NCI-H2081 (cell line): ENCODE measurements at regions not wholly inside any gene's neighbourhood (a gene's known extent, or its start where the extent isn't known, plus 50 kb on each side); places are given as distances from the start of the nearest gene placed in this dataset.
A peak's percentile ranks its signal among the peaks of the same experiment; 100 is the strongest.
"Not testable (repeated sequence)": the region's sequence is repeated elsewhere in the genome, so short reads cannot be mapped to it uniquely, and the experiment has no call there.

Source experiments
- DNase-seq, 2 experiments: peaks; one replicate each; lab custom pipeline; 2025; lab: John Stamatoyannopoulos, UW

- no peak for DNase-seq
Measured at GRCh38 chr9:96064826-96065481, 189.5 kb downstream of the ERCC6L2 start.

DNA sequence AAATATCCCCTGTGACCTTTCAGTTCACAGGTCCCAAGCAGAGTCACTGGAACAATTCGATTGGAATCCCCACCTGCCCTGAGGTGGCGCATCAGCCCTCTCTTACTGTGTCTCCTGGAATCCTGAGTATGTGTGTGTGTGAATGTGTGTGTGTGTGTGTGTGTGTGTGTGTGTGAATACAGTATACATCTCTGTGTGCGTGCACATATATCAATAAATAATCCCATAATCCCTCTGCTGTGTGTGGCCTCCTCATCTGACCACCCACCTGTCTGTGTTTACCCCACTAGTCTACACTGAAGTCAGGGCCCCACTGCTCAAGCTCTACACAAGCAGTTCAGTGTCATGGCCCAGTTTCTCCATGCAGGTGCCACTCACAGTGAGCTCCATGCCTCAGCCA lies 187.4 kb downstream of the ERCC6L2 start:
- no peak for DNase-seq

DNA sequence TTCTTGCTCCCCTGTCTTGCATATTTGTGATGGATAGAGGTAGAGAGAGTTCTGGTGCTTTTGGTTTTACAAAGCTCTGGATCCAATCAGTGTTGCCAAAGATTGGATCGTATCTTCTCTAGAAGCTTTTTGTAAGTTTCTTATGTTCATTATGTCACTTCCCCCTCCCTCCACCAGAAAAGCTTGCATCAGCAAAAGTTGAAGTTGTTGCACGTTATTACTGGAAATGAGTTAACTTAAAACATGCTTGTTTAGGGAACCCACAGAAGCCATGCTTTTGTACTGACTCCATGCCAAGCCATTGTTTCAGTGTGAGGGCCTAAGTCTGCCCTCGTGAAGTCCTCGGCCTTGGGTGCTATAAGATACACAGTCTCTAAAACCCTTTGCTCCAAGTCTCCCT lies 186.5 kb downstream of the ERCC6L2 start:
- no peak for DNase-seq

DNA sequence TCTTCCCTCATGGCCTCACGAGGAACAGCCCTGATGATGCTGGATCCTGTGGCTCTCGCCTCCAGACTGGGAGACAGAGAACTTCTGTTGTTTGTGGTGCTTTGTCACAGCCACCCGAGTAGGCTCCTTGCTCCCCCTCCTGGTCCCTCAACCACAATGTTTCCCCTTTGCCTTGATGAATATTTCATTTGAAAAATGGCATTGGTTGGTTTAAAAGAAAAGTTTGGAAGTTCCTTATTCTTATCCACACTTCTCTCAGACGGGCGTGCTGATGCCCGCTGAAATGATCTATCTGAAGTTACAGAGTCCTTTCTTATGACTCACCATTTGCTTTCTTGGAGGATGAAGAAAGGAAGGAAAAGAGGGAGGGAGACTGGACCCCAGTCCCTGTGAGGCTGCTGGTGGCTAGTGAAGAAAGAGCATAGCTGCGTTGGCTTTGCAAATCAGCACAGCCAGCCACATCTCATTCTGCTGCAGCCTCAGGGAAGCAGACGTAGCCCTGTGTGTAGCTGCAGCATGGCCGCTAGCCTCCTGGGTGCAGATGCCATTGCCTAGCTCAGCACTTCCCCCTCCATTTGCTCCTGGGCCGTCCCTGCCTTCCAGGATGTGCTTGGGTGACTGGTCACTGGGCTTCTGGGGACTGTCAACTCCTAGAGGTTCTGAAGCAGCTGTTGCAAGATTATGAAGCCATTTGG lies 185.9 kb downstream of the ERCC6L2 start:
- peak; percentile 32 to 56 for DNase-seq

DNA sequence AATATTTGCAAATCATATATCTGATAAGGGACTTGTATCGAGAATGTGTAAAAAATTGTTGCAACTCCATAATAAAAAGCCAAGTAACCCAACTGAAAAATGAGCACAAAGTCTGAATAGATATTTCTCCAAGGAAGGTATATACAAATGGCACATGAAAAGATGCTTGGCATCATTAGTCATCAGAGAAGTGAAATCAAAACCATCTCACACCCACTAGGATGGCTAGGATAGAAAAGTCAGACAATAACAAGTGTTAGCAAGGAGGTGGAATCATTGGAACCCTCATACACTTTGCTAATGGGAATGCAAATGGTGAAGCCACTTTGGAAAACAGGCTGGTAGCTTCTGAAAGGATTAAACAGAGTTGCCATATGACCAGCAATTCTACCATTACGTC lies 182.7 kb downstream of the ERCC6L2 start:
- no peak for DNase-seq

- DNase-seq: no peak
Measured at GRCh38 chr9:96057155-96057554, 181.7 kb downstream of the ERCC6L2 start.

DNA sequence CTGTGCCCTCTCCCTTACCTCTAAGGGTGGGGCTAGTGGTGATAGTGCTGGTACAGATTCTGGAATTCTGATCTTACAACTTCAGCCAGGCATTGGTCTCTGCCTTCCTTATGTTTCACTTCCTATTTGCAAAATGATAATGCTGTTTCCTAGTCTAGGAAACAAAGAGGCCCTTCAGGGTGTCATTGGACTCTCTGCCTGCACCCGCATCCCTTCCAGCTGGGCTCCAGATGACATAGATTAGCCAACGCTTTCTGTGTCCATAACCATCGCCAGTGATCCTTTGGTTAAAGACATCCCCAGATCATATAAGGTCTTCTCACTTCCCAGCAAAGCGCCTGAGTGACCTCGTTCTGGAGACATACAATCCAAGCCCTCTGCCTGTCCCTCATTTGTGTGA lies 180.7 kb downstream of the ERCC6L2 start:
- no peak for DNase-seq

DNA sequence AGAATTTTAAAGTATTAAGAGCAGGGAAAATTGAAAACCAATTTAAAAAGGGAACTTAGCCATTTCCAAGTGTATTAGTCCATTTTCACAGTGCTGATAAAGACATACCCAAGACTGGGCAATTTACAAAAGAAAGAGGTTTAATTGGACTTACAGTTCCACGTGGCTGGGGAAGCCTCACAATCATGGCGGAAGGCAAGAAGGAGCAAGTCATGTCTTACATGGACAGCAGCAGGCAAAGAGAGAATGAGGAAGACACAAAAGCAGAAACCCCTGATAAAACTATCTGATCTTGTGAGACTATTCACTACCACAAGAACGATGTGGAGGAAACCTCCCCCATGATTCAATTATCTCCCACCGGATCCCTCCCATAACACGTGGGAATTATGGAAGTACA lies 178.8 kb downstream of the ERCC6L2 start:
- not testable (repeated sequence) for DNase-seq

- DNase-seq: no peak
Measured at GRCh38 chr9:96052686-96053085, 177.2 kb downstream of the ERCC6L2 start.

- DNase-seq: no peak
Measured at GRCh38 chr9:96051423-96051822, 175.9 kb downstream of the ERCC6L2 start.

DNA sequence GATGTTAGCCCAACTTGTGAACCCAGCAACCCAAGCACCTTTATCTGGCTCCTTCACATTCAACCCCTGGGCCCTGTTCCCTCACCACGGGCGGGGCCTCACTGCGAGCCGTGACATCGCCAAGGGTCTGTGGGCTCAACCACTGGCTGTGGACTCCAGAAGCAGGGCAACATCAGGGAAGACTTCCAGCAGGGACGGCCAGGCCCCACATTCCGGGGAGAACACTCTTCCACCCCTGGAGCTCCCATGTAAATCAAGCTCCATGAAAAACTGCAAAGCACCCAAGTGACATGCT lies 175.3 kb downstream of the ERCC6L2 start:
- no peak for DNase-seq

DNA sequence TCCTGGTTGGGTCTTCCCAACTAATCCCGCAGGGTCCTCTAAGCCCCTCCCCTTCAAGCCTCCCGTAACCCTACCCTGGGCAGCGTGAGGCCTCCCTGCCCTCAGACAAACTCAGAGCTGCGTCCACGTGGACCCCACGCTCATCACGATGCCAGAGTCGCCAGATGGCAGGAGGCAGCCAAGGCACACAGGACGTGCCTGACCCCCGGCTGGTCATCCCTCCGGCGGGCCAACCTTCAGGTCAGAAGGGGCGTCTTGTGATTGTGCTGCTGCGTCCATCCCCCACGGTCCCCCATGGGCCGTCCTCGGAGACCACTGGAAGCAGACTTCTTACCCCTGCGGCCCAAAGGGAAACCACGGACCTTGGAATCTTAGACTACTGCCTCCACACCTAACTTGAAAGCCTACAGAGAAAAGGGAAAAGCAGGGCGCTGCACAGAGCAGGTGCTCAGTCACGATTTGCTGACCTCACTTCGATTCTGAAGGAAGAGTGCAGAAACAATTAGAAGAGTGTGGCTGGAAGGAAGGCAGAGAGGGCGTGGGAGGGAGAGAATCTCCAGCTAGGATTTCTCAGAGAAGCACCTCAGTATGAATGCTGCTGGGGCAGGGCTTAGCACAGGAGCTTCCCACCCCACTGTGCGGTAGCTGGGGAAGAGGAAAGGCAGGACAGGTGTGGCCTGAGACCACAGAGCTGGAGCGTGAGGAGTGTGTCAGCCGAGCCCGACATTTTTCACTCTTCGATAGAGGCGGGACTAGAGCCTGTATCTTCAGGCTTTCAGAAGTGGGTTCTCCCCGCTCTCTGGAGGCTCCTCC lies 174.8 kb downstream of the ERCC6L2 start:
- DNase-seq: no peak

- no peak for DNase-seq
Measured at GRCh38 chr9:96048956-96049831, 173.7 kb downstream of the ERCC6L2 start.

DNA sequence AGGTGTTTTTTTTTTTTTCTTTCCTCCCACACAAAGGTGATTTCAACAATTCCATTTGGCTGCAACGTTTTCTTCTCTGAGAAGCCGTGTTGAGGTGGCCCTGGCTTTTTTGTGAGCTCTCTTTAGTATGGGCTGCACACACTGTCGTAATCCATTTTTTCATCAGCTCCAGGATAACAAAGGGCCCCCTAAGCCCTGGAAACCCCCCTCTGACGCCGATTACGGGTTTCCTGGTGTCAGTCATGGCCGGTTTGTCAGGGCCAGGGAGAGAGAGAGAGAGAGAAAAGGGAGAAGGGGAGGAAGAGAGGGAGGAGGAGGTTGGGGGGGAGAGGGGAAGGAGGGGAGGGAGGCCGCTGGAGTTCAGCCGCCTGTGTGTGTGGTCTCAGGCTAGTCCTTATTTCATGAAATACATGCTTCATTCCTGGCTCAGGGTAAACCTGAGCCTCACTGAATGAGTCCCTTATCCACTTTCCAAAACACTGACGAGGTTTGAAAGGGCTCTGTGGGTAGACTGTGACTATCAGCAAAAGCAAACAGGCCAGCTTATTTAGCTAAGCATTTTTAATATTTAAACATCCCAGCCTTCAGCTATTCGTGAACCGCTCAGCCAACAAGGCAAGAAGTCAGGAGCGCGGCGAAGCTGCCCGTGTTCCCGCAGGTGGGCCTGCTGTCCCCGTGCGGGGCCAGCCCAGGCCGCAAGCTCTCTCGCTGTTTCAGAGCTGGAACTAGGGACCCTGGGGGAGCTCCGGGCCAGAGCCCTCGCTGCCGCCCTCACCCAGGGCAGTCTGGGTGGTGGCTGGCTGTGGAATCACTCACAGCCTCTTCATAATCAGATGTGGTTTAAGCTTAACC lies 172.8 kb downstream of the ERCC6L2 start:
- peak in 1 of 2 experiments; percentile 22 for DNase-seq

- no peak for DNase-seq
Measured at GRCh38 chr9:96047741-96048103, 172.2 kb downstream of the ERCC6L2 start.

- no peak for DNase-seq
Measured at GRCh38 chr9:96047116-96047639, 171.7 kb downstream of the ERCC6L2 start.

DNA sequence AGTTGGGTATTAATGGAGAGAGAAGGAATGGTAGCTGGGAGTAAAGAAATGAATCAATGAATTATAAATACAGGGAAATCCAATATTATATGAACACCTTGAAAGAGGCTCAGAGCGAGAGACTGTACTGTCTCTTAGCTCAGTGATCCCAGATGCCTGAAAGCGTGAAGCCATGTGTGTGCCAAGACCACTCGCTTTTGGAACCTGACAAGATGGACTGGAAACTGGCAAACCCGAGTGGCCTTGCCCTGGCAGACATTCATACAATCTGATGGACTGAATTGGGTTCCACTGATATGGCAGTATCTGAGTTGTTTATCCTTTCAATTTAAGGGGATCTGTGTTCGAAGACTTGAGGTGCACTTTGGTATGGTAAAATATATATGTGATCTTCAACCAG lies 170.3 kb downstream of the ERCC6L2 start:
- DNase-seq: no peak

GRCh38 chr9:96044401-96044800 lies 168.9 kb downstream of the ERCC6L2 start:
- DNase-seq: no peak

DNA sequence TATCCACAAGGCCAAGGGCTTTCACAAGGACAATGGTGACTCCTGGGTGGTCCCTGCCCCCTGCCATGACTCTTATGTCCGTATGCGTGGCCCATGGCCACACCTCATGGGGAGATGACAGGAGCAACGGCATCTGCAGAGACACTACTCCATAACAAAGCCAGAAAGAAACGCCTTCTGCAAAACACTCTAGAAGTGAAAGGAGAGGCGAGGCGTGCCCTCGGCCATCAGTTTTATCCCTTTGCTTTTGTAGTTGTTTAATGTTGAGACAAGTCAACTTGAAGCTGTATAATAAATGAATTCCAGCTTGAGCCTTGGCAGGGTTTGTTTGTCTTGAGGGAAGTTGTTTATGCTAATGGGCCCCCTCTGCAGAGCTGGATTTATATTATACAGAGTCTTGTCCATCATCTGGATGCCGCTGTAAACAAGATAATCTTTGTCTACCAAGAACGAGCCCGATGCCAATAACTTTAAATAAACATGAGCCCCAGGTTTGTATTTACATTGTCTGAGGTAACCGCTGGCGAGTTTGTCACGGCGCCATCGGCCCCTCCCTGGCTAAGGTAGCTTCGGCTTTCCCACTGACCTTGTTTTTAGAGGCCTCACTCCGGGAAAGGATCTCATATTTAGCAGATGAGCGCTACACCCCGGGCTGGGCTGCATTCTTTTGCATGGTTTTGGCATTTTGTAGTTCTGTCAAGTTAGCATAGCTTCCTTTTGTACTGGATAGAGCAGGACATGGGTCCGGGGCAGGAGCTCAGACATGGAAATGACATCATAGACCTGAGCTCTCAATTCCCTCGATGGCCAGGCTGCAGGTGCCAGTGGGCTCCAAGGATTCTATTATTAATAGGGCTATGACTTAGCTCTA lies 165.3 kb downstream of the ERCC6L2 start:
- DNase-seq: peak; percentile 13 to 51

DNA sequence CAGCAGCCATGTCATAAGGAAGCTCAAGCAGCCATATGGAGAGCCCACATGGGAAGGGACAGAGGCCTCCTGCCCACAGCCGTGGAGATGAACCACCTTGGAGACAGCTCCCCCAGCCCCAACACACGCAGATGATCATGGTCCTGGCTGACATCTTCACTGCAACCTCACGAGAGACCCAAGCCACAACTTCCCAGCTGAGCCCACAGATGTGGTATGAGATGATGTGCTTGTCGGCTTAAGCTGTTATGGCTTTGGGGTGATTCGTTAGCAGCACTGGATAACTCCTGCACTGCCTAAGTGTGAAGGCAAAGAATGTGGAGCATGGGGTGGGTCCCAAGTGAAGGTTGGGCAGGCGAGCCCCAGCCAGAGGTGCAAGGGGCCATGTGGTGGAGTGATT lies 163.4 kb downstream of the ERCC6L2 start:
- DNase-seq: no peak
